Astrocyte (in vitro differentiated cells and primary cell): ENCODE measurements at regions not wholly inside any gene's neighbourhood (a gene's known extent, or its start where the extent isn't known, plus 50 kb on each side); places are given as distances from the start of the nearest gene placed in this dataset.

Source experiments
- CTCF ChIP-seq: IDR thresholded peaks from 2 replicates; pipeline ENCODE4 v1.5.1; 2011; ENCODE audit warnings: low read depth, mild to moderate bottlenecking, inconsistent platforms, low read length, moderate library complexity; ENCODE audit not compliant: insufficient read depth
- EZH2 ChIP-seq: IDR thresholded peaks from 2 replicates; pipeline ENCODE4 v1.6.1; 2012; ENCODE audit warnings: mild to moderate bottlenecking, low read length, inconsistent platforms; ENCODE audit not compliant: insufficient read depth

- TF ChIP-seq CTCF, result no peak
- TF ChIP-seq EZH2, result no peak
Observed at GRCh38 chr1:189628857-189629256, 848.8 kb downstream of the BRINP3 start.
